Cardiac fibroblast (primary cell): ENCODE measurements at regions not wholly inside any gene's neighbourhood (a gene's known extent, or its start where the extent isn't known, plus 50 kb on each side); places are given as distances from the start of the nearest gene placed in this dataset.

ENCODE experiments used
- DNase-seq, 2 donors: peaks; one replicate each; pipeline versions ENCODE4 v3.0.0 to v3.0.0-alpha.2; 2010; ENCODE audit warnings: low read depth in 2 of 2
- H3K4me3 ChIP-seq, 2 donors: replicated peaks in 1 of 2; 1 replicate in 1 of 2; 2 replicates in 1 of 2; pipeline ENCODE4 v1.5.1; 2011; ENCODE audit warnings: low read depth in 2 of 2, low read length in 2 of 2, mild to moderate bottlenecking in 2 of 2, moderate library complexity in 1 of 2
- CTCF ChIP-seq: IDR thresholded peaks from one replicate; pipeline ENCODE4 v1.5.1; 2011; ENCODE audit warnings: low read depth, mild to moderate bottlenecking, low read length, inconsistent platforms

- TF ChIP-seq CTCF: no peak
Measured at GRCh38 chr22:27654546-27655445, 146.8 kb downstream of the MN1 start.

DNA sequence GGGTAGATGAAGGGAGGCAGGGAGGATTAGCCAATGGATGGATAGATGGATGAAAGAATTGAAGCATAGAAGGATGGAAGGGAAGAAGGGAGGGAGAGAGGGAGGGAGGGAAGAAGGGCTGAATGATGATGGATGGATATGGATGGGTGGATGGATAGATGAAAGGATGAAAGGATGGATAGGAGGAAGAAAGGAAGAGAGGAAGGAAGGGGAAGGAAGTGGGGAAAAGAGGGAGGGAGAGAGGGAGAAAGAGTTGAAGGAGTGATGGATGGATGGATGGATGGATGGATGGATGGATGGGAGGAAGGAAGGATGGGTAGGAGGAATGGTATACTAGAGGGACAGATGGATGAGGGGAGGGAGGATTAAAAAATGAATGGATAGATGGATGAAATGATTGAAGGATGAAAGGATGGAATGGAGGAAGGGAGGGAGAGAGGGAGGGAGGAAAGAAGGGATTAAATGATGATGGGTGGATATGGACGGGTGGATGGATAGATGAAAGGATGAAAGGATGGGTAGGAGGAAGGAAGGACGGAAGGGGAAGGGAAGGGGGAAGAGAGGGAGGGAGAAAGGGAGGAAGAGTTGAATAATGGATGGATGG, 145.9 kb downstream of the MN1 start:
- DNase-seq: no peak
- H3K4me3 ChIP-seq: no peak overlapping the region
- TF ChIP-seq CTCF: no peak

More at GRCh38 chr22:27654546-27655445, 146.8 kb downstream of the MN1 start:
- DNase-seq: peak in 1 of 2 donors; percentile 24
- H3K4me3 ChIP-seq: no peak overlapping the region

- no peak for TF ChIP-seq CTCF
- H3K4me3 ChIP-seq: no peak overlapping the region
- DNase-seq: no peak
Measured at GRCh38 chr22:27656970-27657369, 144.6 kb downstream of the MN1 start.

GRCh38 chr22:27660306-27660705, 141.2 kb downstream of the MN1 start:
- DNase-seq: no peak
- H3K4me3 ChIP-seq: no peak overlapping the region
- no peak for TF ChIP-seq CTCF

- no peak overlapping the region for H3K4me3 ChIP-seq
- TF ChIP-seq CTCF: no peak
- DNase-seq: peak in 1 of 2 donors; percentile 90
Measured at GRCh38 chr22:27662359-27663301, 138.9 kb downstream of the MN1 start.

DNA sequence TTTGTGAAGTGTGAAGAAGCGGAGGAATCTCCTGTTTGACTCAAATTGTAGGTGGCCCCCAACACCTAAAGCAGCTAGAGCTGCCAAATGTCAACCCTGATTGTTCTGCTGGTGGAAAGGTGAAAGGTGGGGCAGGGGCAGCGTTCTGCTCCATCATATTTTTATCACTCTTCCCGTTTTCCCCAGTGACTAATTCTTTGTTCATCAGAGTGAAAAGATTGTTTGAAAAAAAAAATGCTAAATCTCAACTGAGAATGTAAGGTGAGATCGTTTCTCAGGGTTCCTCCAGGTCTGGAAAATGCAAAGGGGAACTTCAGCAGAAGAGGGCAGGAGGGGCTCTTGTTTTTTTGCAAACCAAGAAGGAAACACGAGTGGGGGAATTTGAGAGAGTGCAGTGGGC, 137.7 kb downstream of the MN1 start:
- no peak overlapping the region for H3K4me3 ChIP-seq
- no peak for TF ChIP-seq CTCF
- DNase-seq: peak in 1 of 2 donors; percentile 16
